ENCODE measurements at regions not wholly inside any gene's neighbourhood (a gene's known extent, or its start where the extent isn't known, plus 50 kb on each side); places are given as distances from the start of the nearest gene placed in this dataset.

GRCh38 chr7:106384373-106384772, 99.6 kb upstream of the NAMPT start:
- Histone ChIP-seq H3K4me3 (no peak overlapping the region), H3K27ac (no peak overlapping the region), H3K4me1 (replicated peaks in 1 of 2) (no peaks in the 10 kb centered on the region), H3K9me3 (replicated peaks in 1 of 3) (no peaks in the 10 kb centered on the region), H3K36me3 (replicated peaks in 1 of 2) (no peaks in the 10 kb centered on the region), H3K27me3 (no peaks in the 10 kb centered on the region)
- intact Hi-C loops (cut with DNase I), result no loop called here
- no peak for DNase-seq
- no peak for TF ChIP-seq CTCF (IDR thresholded peaks at IDR 0.05)
- TF ChIP-seq POLR2A (IDR thresholded peaks at IDR 0.05), result no peak

GRCh38 chr7:106382929-106383328, 98.1 kb upstream of the NAMPT start:
- Histone ChIP-seq H3K4me1 (replicated peaks in 1 of 2) (no peaks in the 10 kb centered on the region), H3K27me3 (no peaks in the 10 kb centered on the region), H3K27ac (no peak overlapping the region), H3K9me3 (replicated peaks in 1 of 3) (no peaks in the 10 kb centered on the region), H3K36me3 (replicated peaks in 1 of 2) (no peaks in the 10 kb centered on the region), H3K4me3 (no peak overlapping the region)
- no peak for DNase-seq
- WGBS, 4 donors, result 89 to 100% (median 99%) methylated on average over 1 of the region's 1 CpG
- TF ChIP-seq POLR2A (IDR thresholded peaks at IDR 0.05), result no peak
- TF ChIP-seq CTCF (IDR thresholded peaks at IDR 0.05), result no peak
- intact Hi-C loops (cut with DNase I), result no loop called here

DNA sequence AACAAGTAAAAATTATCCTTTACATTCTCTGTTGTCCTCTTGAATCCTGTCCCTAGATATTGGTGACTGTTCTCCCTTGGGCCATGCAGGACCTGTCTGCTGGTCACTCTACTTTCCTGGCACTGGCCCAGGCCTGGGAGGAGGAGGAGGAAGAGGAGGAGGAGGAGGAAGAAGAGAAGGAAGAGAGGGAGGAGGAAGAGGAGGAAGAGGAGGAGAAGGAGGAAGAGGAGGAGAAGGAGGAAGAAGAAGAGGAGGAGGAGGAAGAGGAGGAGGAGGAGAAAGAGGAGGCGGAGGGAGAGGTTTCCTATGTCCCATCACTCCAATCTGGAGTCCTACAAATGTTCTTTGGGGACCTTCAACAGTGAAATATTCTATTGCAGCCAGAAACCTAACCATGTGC, 97.3 kb upstream of the NAMPT start:
- Histone ChIP-seq H3K27me3 (no peaks in the 10 kb centered on the region), H3K27ac (no peak overlapping the region), H3K36me3 (replicated peaks in 1 of 2) (no peaks in the 10 kb centered on the region), H3K9me3 (replicated peaks in 1 of 3) (no peaks in the 10 kb centered on the region), H3K4me1 (replicated peaks in 1 of 2) (no peaks in the 10 kb centered on the region), H3K4me3 (no peak overlapping the region)
- no peak for DNase-seq
- WGBS, 4 donors, result 94 to 100% (median 98%) methylated on average over 1 of the region's 1 CpG
- intact Hi-C loops (cut with DNase I), result no loop called here
- TF ChIP-seq CTCF (IDR thresholded peaks at IDR 0.05) (no peak), POLR2A (IDR thresholded peaks at IDR 0.05) (no peak)

DNA sequence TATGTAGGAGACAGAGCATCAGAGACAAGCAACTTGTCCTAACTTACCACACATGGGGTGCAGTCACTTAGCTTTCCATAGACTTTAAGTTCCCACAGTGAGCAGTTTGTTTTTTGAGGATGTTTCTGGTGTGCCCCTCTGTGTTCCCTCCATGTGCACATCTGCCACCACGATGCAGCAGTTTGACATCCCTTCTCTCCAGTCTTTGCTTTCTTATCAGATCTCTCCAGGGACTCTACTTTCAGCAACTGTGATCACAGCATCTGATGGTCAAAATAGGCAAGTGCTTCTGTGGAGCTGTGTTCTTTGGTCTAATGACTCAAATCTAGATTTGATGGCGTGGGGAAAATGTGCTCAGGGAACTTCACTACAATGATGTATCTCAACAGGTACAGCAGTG, 96.5 kb upstream of the NAMPT start:
- no peak overlapping the region for H3K27ac ChIP-seq
- no peaks in the 10 kb centered on the region for H3K27me3 ChIP-seq
- H3K36me3 ChIP-seq (replicated peaks in 1 of 2), result no peaks in the 10 kb centered on the region
- no peak overlapping the region for H3K4me3 ChIP-seq
- DNase-seq, result no peak
- H3K4me1 ChIP-seq (replicated peaks in 1 of 2), result no peaks in the 10 kb centered on the region
- no peak for TF ChIP-seq CTCF (IDR thresholded peaks at IDR 0.05)
- no peak for TF ChIP-seq POLR2A (IDR thresholded peaks at IDR 0.05)
- H3K9me3 ChIP-seq (replicated peaks in 1 of 3), result no peaks in the 10 kb centered on the region
- 68 to 83% (median 81%) methylated on average over 2 of the region's 2 CpGs for WGBS, 4 donors
- intact Hi-C loops (cut with DNase I), result no loop called here
